B cell (primary cell): ENCODE measurements at regions not wholly inside any gene's neighbourhood (a gene's known extent, or its start where the extent isn't known, plus 50 kb on each side); places are given as distances from the start of the nearest gene placed in this dataset.

Source experiments
- ATAC-seq: fragments of 200-7000 bp; cut with Tn5 transposase; one replicate; pipeline ENCODE4 v1.10.0; 2021; ENCODE audit warnings: low read depth, mild to moderate bottlenecking, moderate number of reproducible peaks, moderate library complexity
- CTCF ChIA-PET: fragments of 350-600 bp; sonication (Branson Sonifier 250); formaldehyde crosslinking; loops from one replicate; lab custom pipeline; 2021; ENCODE audit warnings: antibody characterized with exemption, inconsistent platforms; lab: Charles Lee
- POLR2A ChIA-PET: fragments of 350-600 bp; sonication (Branson Sonifier 250); formaldehyde crosslinking; loops from one replicate; lab custom pipeline; 2021; ENCODE audit warnings: antibody characterized with exemption; lab: Charles Lee
- DNase-seq: peaks from one replicate; pipeline ENCODE4 v3.0.0; 2013
- H2AFZ ChIP-seq: 2 replicates; pipeline ENCODE4 v1.6.1; 2012; ENCODE audit warnings: mild to moderate bottlenecking, low read depth, low read length; ENCODE audit not compliant: insufficient read depth, poor library complexity, severe bottlenecking
- H3K27ac ChIP-seq, 2 donors: 1 replicate in 1 of 2; 2 replicates in 1 of 2; pipeline ENCODE4 v1.5.1; 2012 to 2013; ENCODE audit warnings: low read length in 2 of 2, mild to moderate bottlenecking in 2 of 2, moderate library complexity in 1 of 2
- H3K27me3 ChIP-seq, 4 experiments: fragments of 200-600 bp in 1 of 4; sonication (generic) in 1 of 4; replicated peaks in 1 of 4; 1 replicate in 2 of 4; 2 replicates in 2 of 4; pipeline versions ENCODE4 v1.6.1 to v1.7.0; 2013 to 2016; ENCODE audit warnings: low read length in 3 of 4, mild to moderate bottlenecking in 2 of 4, mixed read lengths in 1 of 4, moderate library complexity in 1 of 4; ENCODE audit not compliant: insufficient read depth in 4 of 4, control insufficient read depth in 3 of 4; ENCODE audit errors: control extremely low read depth in 1 of 4
- H3K36me3 ChIP-seq, 2 experiments: replicated peaks in 1 of 2; 1 replicate in 1 of 2; 2 replicates in 1 of 2; pipeline versions ENCODE4 v1.6.1 to v1.7.1; 2013; ENCODE audit warnings: low read length in 1 of 2; ENCODE audit not compliant: insufficient read depth in 2 of 2, control insufficient read depth in 1 of 2; ENCODE audit errors: control extremely low read depth in 1 of 2, extremely low read depth in 1 of 2
- H3K4me1 ChIP-seq, 2 donors: fragments of 200-600 bp in 1 of 2; sonication (generic) in 1 of 2; 1 replicate in 1 of 2; 2 replicates in 1 of 2; pipeline versions ENCODE4 v1.5.1 to v1.6.1; 2013 to 2017; ENCODE audit warnings: low read length in 2 of 2; ENCODE audit not compliant: control insufficient read depth in 2 of 2, insufficient read depth in 2 of 2
- H3K4me2 ChIP-seq: replicated peaks from 2 replicates; pipeline ENCODE3; 2012; ENCODE audit warnings: mild to moderate bottlenecking, low read depth, low read length; ENCODE audit not compliant: poor library complexity, severe bottlenecking
- H3K4me3 ChIP-seq, 5 experiments: fragments of 200-600 bp in 1 of 5; sonication (generic) in 1 of 5; 1 replicate in 3 of 5; 2 replicates in 2 of 5; pipeline versions ENCODE4 v1.5.1 to v1.7.0; 2011 to 2016; ENCODE audit warnings: low read length in 4 of 5, mild to moderate bottlenecking in 4 of 5, low read depth in 2 of 5, control low read depth in 1 of 5, moderate library complexity in 1 of 5; ENCODE audit not compliant: insufficient read depth in 1 of 5; ENCODE audit errors: control extremely low read depth in 1 of 5, extremely low read depth in 1 of 5
- H3K79me2 ChIP-seq: fragments of 200-600 bp; sonication (generic); one replicate; pipeline ENCODE4 v1.6.0; 2016; ENCODE audit warnings: low read length; ENCODE audit not compliant: control insufficient read depth, insufficient read depth
- H3K9ac ChIP-seq: fragments of 200-600 bp; sonication (generic); 2 replicates; pipeline ENCODE4 v1.6.1; 2017; ENCODE audit warnings: mild to moderate bottlenecking, low read length, moderate library complexity
- H3K9me3 ChIP-seq, 3 donors: one replicate each; pipeline versions ENCODE4 v1.6.1 to v1.7.1; 2013; ENCODE audit warnings: low read length in 2 of 3; ENCODE audit not compliant: control insufficient read depth in 2 of 3, insufficient read depth in 1 of 3; ENCODE audit errors: control extremely low read depth in 1 of 3
- H4K20me1 ChIP-seq: 2 replicates; pipeline ENCODE4 v1.6.0; 2012; ENCODE audit warnings: mild to moderate bottlenecking, low read length; ENCODE audit not compliant: insufficient read depth, control insufficient read depth, poor library complexity, severe bottlenecking
- H3K27ac Mint-ChIP-seq: one replicate; pipeline ENCODE4 v1.8.0; 2021; ENCODE audit warnings: mixed read lengths
- H3K27me3 Mint-ChIP-seq: one replicate; pipeline ENCODE4 v1.8.0; 2021; ENCODE audit warnings: mixed read lengths
- H3K4me1 Mint-ChIP-seq: one replicate; pipeline ENCODE4 v1.8.0; 2021; ENCODE audit warnings: mixed read lengths
- H3K4me3 Mint-ChIP-seq: one replicate; pipeline ENCODE4 v1.8.0; 2021; ENCODE audit warnings: mixed read lengths
- H3K9me3 Mint-ChIP-seq: one replicate; pipeline ENCODE4 v1.8.0; 2022; ENCODE audit warnings: mixed read lengths; ENCODE audit not compliant: insufficient read depth
- EZH2 ChIP-seq: IDR thresholded peaks from 2 replicates; pipeline ENCODE4 v1.6.1; 2012; ENCODE audit warnings: borderline replicate concordance, low read depth, mild to moderate bottlenecking, moderate library complexity, low read length; ENCODE audit not compliant: insufficient read depth, poor library complexity, severe bottlenecking
- WGBS: methylation state at CpG from one replicate; pipeline ENCODE4 v1.1.5; 2013; ENCODE audit warnings: missing lambda C conversion rate; ENCODE audit not compliant: insufficient coverage; 5-methylcytosine and 5-hydroxymethylcytosine counted together
- intact Hi-C: fragments of 100-400 bp; cut with micrococcal nuclease; formaldehyde crosslinking; loops from one replicate; pipeline ENCODE4 v1.10.0; 2022
- TF ChIP-seq, protein P1 (sequence below): fragments of 200-600 bp; IDR thresholded peaks from one replicate; pipeline ENCODE4 v1.8.0; 2022; ENCODE audit warnings: antibody characterized with exemption, mild to moderate bottlenecking

- DNase-seq = no peak
- no peak overlapping the region for H3K9ac ChIP-seq
- CTCF ChIA-PET = no interaction called here
- H3K27me3 ChIP-seq = no peaks in the 10 kb centered on the region
- Mint-ChIP-seq H3K4me3 (no peak overlapping the region), H3K27me3 (no peaks in the 10 kb centered on the region), H3K27ac (no peak overlapping the region), H3K4me1 (no peaks in the 10 kb centered on the region), H3K9me3 (no peaks in the 10 kb centered on the region)
- no peak for ATAC-seq
- H3K4me2 ChIP-seq = no peak overlapping the region
- no peak overlapping the region for H3K27ac ChIP-seq
- H4K20me1 ChIP-seq = no peaks in the 10 kb centered on the region
- no peak overlapping the region for H2AFZ ChIP-seq
- no peak overlapping the region for H3K4me3 ChIP-seq
- no peaks in the 10 kb centered on the region for H3K4me1 ChIP-seq
- TF ChIP-seq EZH2 = no peak
- TF ChIP-seq, protein P1, sequence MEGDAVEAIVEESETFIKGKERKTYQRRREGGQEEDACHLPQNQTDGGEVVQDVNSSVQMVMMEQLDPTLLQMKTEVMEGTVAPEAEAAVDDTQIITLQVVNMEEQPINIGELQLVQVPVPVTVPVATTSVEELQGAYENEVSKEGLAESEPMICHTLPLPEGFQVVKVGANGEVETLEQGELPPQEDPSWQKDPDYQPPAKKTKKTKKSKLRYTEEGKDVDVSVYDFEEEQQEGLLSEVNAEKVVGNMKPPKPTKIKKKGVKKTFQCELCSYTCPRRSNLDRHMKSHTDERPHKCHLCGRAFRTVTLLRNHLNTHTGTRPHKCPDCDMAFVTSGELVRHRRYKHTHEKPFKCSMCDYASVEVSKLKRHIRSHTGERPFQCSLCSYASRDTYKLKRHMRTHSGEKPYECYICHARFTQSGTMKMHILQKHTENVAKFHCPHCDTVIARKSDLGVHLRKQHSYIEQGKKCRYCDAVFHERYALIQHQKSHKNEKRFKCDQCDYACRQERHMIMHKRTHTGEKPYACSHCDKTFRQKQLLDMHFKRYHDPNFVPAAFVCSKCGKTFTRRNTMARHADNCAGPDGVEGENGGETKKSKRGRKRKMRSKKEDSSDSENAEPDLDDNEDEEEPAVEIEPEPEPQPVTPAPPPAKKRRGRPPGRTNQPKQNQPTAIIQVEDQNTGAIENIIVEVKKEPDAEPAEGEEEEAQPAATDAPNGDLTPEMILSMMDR = no peak
- intact Hi-C loops = no loop called here
- WGBS = 94% methylated on average over 16 of the region's 20 CpGs
- no peaks in the 10 kb centered on the region for H3K79me2 ChIP-seq
- H3K9me3 ChIP-seq = peaks cover 0 to 5% (median 0%) of the 10 kb centered on the region in 3 donors
- H3K36me3 ChIP-seq = no peaks in the 10 kb centered on the region
- POLR2A ChIA-PET = no interaction called here
Measured at GRCh38 chr7:10475940-10476641, 497.6 kb upstream of the PHF14 start.

DNA sequence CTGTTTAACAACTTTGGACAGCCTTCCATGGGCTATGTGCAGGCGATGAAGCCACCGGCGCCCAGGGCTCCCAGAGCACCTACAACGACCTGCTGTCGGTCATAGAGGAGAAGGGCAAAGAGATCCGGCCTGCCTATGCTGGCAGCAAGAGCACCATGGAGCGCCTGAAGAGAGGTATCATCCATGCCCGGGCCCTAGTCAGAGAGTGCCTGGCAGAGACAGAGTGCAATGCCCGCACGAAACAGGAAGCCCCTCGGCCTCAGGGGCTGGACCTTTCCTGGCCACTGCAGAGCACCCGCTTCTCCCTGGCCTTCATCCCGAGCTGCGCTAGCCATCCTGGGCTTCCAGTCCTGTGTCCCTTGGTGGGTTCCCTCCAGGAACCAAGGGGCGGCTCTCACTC, 497.0 kb upstream of the PHF14 start:
- H2AFZ ChIP-seq = no peak overlapping the region
- CTCF ChIA-PET = no interaction called here
- DNase-seq = no peak
- no peaks in the 10 kb centered on the region for H3K27me3 Mint-ChIP-seq
- ATAC-seq = no peak
- H4K20me1 ChIP-seq = no peaks in the 10 kb centered on the region
- no peak for TF ChIP-seq EZH2
- TF ChIP-seq, protein P1 = no peak
- no peaks in the 10 kb centered on the region for H3K4me1 ChIP-seq
- H3K4me1 Mint-ChIP-seq = no peaks in the 10 kb centered on the region
- no peak overlapping the region for H3K4me3 ChIP-seq
- POLR2A ChIA-PET = no interaction called here
- H3K9me3 Mint-ChIP-seq = no peaks in the 10 kb centered on the region
- H3K27ac Mint-ChIP-seq = no peak overlapping the region
- H3K4me2 ChIP-seq = no peak overlapping the region
- peaks cover 0 to 5% (median 0%) of the 10 kb centered on the region in 3 donors for H3K9me3 ChIP-seq
- 95% methylated on average over 15 of the region's 15 CpGs for whole genome bisulfite sequencing
- intact Hi-C loops = no loop called here
- no peaks in the 10 kb centered on the region for H3K79me2 ChIP-seq
- H3K9ac ChIP-seq = no peak overlapping the region
- no peak overlapping the region for H3K4me3 Mint-ChIP-seq
- no peaks in the 10 kb centered on the region for H3K36me3 ChIP-seq
- H3K27me3 ChIP-seq = no peaks in the 10 kb centered on the region
- H3K27ac ChIP-seq = no peak overlapping the region
